ENCODE measurements at regions not wholly inside any gene's neighbourhood (a gene's known extent, or its start where the extent isn't known, plus 50 kb on each side); places are given as distances from the start of the nearest gene placed in this dataset.

- H3K36me3 ChIP-seq, result no peaks in the 10 kb centered on the region
- H3K9me3 ChIP-seq (ENCODE audit: low read depth), result no peaks in the 10 kb centered on the region
- TF ChIP-seq EZH2 (IDR thresholded peaks at IDR 0.05), result no peak
- no peak for TF ChIP-seq CTCF (IDR thresholded peaks at IDR 0.05)
- no peak for TF ChIP-seq EZH2phosphoT487 (IDR thresholded peaks at IDR 0.05)
- no peak overlapping the region for H2AFZ ChIP-seq (replicated peaks)
- peaks cover 10% of the 10 kb centered on the region for H3K27me3 ChIP-seq
- no peaks in the 10 kb centered on the region for H3K9me3 Mint-ChIP-seq
- no peak for DNase-seq (ENCODE audit: low spot score)
- no peak overlapping the region for H3K4me3 ChIP-seq
- peaks cover 31% of the 10 kb centered on the region for H3K4me1 Mint-ChIP-seq
- peaks cover 11% of the 10 kb centered on the region for H4K20me1 ChIP-seq (ENCODE audit: low read depth)
- H3K4me1 ChIP-seq, result peaks cover 13% of the 10 kb centered on the region
- peaks cover 18% of the 10 kb centered on the region for H3F3A ChIP-seq (ENCODE audit: low read depth)
- H3K36me3 Mint-ChIP-seq, result no peaks in the 10 kb centered on the region
- H3K79me2 ChIP-seq (ENCODE audit: low read depth), result no peaks in the 10 kb centered on the region
- peaks cover 20% of the 10 kb centered on the region for H3K27me3 Mint-ChIP-seq (ENCODE audit: insufficient read depth, low read depth)
- no peak overlapping the region for H3K4me3 Mint-ChIP-seq
- H3K9ac ChIP-seq, result no peak overlapping the region
- H3K4me2 ChIP-seq, result no peak overlapping the region
- H3K27ac Mint-ChIP-seq, result peak overlapping the region; percentile 48
- no peak overlapping the region for H3K27ac ChIP-seq
These were observed 68.9 kb upstream of the TLE3 start for GRCh38 chr15:70166506-70167087.

DNA sequence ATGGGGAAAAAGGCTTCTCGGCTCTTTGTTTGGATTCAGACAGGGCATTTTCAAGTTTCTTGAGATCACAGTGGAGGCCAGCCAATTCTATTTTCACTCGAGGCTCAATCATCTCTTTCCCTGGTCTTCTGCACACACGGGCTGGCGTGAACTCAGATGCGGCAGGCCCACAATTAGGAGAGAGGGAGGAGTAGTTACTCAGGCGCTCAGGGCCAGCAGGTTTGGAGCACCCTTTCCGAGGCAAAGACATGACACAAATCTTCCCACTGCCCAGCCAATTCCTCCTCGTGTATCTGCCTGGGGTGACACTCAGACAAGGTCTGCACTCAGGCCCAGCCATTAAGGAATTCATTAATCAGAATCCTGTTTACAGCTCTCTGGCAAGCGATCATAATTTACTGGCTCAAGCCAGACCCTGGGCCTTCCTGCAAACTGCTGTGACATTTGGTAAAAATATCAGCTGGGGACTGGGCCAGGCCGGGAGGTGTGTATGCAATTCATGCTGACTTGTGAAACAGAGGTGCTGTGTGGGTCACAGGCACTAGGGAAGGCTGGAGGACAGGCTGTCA is 68.1 kb upstream of the TLE3 start:
- Mint-ChIP-seq H3K36me3 (no peaks in the 10 kb centered on the region), H3K27me3 (ENCODE audit: insufficient read depth, low read depth) (peaks cover 20% of the 10 kb centered on the region), H3K27ac (peak overlapping the region; percentile 94), H3K4me1 (peaks cover 28% of the 10 kb centered on the region), H3K9me3 (no peaks in the 10 kb centered on the region), H3K4me3 (no peak overlapping the region)
- Histone ChIP-seq H3K36me3 (no peaks in the 10 kb centered on the region), H3K4me2 (peak overlapping the region; percentile 42), H3K27ac (no peak overlapping the region), H3K4me3 (no peak overlapping the region), H3F3A (ENCODE audit: low read depth) (peaks cover 18% of the 10 kb centered on the region), H3K4me1 (peaks cover 13% of the 10 kb centered on the region), H3K9me3 (ENCODE audit: low read depth) (no peaks in the 10 kb centered on the region), H3K9ac (no peak overlapping the region), H3K79me2 (ENCODE audit: low read depth) (no peaks in the 10 kb centered on the region), H4K20me1 (ENCODE audit: low read depth) (peaks cover 11% of the 10 kb centered on the region), H2AFZ (replicated peaks) (no peak overlapping the region), H3K27me3 (peaks cover 10% of the 10 kb centered on the region)
- DNase-seq (ENCODE audit: low spot score), result no peak
- TF ChIP-seq EZH2 (IDR thresholded peaks at IDR 0.05) (no peak), CTCF (IDR thresholded peaks at IDR 0.05) (no peak), EZH2phosphoT487 (IDR thresholded peaks at IDR 0.05) (no peak)

DNA sequence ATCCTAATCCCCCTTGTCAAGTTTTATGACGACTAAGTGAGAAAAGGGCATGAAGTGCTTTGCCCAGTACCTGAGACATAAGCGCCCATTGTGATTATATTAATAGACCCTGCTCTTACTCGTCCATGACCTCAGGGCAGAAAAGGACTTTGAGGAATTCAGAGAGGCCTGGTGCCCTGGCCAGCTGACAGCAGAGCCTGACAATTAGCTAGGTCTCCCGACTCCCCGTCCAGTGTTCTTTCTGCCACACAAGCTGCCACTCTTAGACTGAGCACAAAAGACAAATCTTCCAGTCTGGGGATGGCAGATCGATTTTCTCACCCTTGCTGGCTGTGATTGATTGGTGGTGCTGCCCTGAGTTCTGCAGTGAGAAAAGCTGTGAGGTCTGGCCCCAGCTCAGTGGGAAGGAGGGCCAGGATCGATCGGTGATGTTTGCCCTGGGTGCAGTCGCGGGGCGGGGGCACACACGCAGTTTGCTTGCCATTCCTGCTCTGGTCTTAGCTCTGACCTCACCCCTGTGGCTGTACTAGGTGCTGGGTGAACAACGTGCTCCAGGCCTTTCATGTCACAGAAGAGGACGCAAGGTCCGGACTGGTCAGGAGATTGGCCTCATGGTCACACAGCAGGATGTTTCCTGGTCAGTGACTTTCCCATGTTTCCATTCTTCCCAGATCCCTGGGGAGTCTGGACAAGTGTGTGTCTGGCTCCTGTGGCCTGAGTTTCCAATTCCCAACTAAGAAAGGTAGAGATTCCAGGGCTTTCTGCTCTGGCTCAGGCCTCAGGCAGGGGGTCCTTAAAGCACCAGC is 67.4 kb upstream of the TLE3 start:
- peaks cover 18% of the 10 kb centered on the region for H3F3A ChIP-seq (ENCODE audit: low read depth)
- DNase-seq (ENCODE audit: low spot score), result peak; percentile 76
- H3K27me3 ChIP-seq, result peaks cover 10% of the 10 kb centered on the region
- peak overlapping the region; percentile 18 for H3K4me3 Mint-ChIP-seq
- H3K9ac ChIP-seq, result no peak overlapping the region
- peak overlapping the region; percentile 42 for H3K4me2 ChIP-seq
- peaks cover 28% of the 10 kb centered on the region for H3K4me1 Mint-ChIP-seq
- no peaks in the 10 kb centered on the region for H3K9me3 Mint-ChIP-seq
- H2AFZ ChIP-seq (replicated peaks), result no peak overlapping the region
- no peaks in the 10 kb centered on the region for H3K79me2 ChIP-seq (ENCODE audit: low read depth)
- peaks cover 13% of the 10 kb centered on the region for H3K4me1 ChIP-seq
- TF ChIP-seq EZH2 (IDR thresholded peaks at IDR 0.05), result no peak
- no peak for TF ChIP-seq EZH2phosphoT487 (IDR thresholded peaks at IDR 0.05)
- no peak for TF ChIP-seq CTCF (IDR thresholded peaks at IDR 0.05)
- peaks cover 19% of the 10 kb centered on the region for H3K27me3 Mint-ChIP-seq (ENCODE audit: insufficient read depth, low read depth)
- H3K4me3 ChIP-seq, result no peak overlapping the region
- H4K20me1 ChIP-seq (ENCODE audit: low read depth), result peaks cover 11% of the 10 kb centered on the region
- H3K27ac ChIP-seq, result no peak overlapping the region
- H3K27ac Mint-ChIP-seq, result peak overlapping the region; percentile 94
- no peaks in the 10 kb centered on the region for H3K36me3 Mint-ChIP-seq
- H3K36me3 ChIP-seq, result no peaks in the 10 kb centered on the region
- no peaks in the 10 kb centered on the region for H3K9me3 ChIP-seq (ENCODE audit: low read depth)
